ENCODE measurements at regions not wholly inside any gene's neighbourhood (a gene's known extent, or its start where the extent isn't known, plus 50 kb on each side); places are given as distances from the start of the nearest gene placed in this dataset.

DNA sequence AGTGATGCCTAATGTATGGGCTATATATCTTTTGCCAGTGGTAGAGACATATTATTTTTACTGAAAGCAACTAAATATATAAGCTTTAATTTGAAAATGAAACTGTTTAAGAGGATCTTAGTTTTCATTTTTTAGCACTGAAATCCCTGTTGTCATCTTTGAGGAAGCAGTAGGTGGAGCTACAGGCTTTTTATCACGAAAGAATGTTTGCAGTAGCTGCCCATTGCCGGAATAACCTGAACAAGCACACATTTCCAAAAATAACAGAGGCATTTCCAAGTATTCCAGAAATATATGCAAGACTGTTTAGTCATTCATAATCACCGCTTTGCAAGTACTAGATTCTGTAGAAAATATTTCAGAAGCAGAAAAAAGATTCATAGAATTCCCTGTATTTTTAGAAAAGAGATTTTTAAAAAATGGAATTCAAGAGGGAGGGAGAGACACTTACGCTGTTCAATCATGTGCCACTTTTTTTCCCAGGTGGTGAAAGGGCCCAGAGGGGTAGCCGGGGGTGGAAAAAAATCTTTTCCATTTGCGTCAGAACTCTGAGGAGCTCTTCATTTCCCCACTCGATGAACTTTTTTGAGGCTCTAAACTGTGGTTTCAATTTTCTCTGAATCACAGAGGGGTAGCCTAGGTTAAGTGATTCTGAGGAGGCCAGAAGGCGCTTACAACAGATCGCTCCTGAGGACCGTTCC, 142.5 kb upstream of the FERMT1 start:
- no peaks in the 10 kb centered on the region for H3K36me3 ChIP-seq
- no peak overlapping the region for H3K4me3 ChIP-seq (ENCODE audit: low read depth in 1 of 2, low read length in 1 of 2)
- TF ChIP-seq CTCF (IDR thresholded peaks at IDR 0.05) = no peak
- no peak overlapping the region for H3K27ac ChIP-seq
- H3K9me3 ChIP-seq = no peaks in the 10 kb centered on the region
- H3K4me1 ChIP-seq (ENCODE audit: control insufficient read depth in 1 of 2, insufficient read depth in 1 of 2, low read depth in 1 of 2, low read length in 1 of 2) = no peaks in the 10 kb centered on the region
- peaks cover 14% of the 10 kb centered on the region for H3K27me3 ChIP-seq

- Histone ChIP-seq H3K36me3 (no peaks in the 10 kb centered on the region), H3K4me3 (ENCODE audit: low read depth in 1 of 2, low read length in 1 of 2) (no peak overlapping the region), H3K9me3 (no peaks in the 10 kb centered on the region), H3K27ac (no peak overlapping the region), H3K4me1 (ENCODE audit: control insufficient read depth in 1 of 2, insufficient read depth in 1 of 2, low read depth in 1 of 2, low read length in 1 of 2) (no peaks in the 10 kb centered on the region), H3K27me3 (no peaks in the 10 kb centered on the region)
- no peak for TF ChIP-seq CTCF (IDR thresholded peaks at IDR 0.05)
These were observed 130.6 kb upstream of the FERMT1 start for GRCh38 chr20:6253396-6253795.

- H3K4me3 ChIP-seq (ENCODE audit: low read depth in 1 of 2, low read length in 1 of 2) = no peak overlapping the region
- H3K9me3 ChIP-seq = no peaks in the 10 kb centered on the region
- H3K36me3 ChIP-seq = no peaks in the 10 kb centered on the region
- H3K27ac ChIP-seq = no peak overlapping the region
- no peaks in the 10 kb centered on the region for H3K27me3 ChIP-seq
- no peak for TF ChIP-seq CTCF (IDR thresholded peaks at IDR 0.05)
- no peaks in the 10 kb centered on the region for H3K4me1 ChIP-seq (ENCODE audit: control insufficient read depth in 1 of 2, insufficient read depth in 1 of 2, low read depth in 1 of 2, low read length in 1 of 2)
These were observed 122.6 kb upstream of the FERMT1 start for GRCh38 chr20:6245436-6245835.

DNA sequence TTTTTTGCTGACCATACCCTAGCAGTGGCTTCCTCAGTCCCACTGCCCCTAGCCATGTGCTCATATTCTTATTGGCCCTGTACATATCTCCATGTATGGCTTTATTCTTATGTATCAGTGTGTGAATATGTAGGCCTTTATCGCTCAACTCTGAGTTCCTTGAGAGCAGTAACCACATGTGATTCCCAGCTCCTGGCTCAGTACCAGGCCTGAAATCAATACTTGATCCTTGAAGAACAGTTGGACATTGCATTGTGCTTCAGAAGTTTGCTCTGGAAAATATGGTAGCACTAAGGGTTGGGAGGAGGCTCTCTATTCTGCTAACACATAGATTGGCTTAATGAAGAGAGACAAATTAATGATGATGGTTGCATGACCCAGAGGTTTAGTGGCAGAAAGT, 118.8 kb upstream of the FERMT1 start:
- H3K4me1 ChIP-seq (ENCODE audit: control insufficient read depth in 1 of 2, insufficient read depth in 1 of 2, low read depth in 1 of 2, low read length in 1 of 2) = no peaks in the 10 kb centered on the region

GRCh38 chr20:6240059-6240458, 117.2 kb upstream of the FERMT1 start:
- no peaks in the 10 kb centered on the region for H3K9me3 ChIP-seq
- no peaks in the 10 kb centered on the region for H3K4me1 ChIP-seq (ENCODE audit: control insufficient read depth in 1 of 2, insufficient read depth in 1 of 2, low read depth in 1 of 2, low read length in 1 of 2)
- TF ChIP-seq CTCF (IDR thresholded peaks at IDR 0.05) = no peak
- H3K27me3 ChIP-seq = no peaks in the 10 kb centered on the region
- no peaks in the 10 kb centered on the region for H3K36me3 ChIP-seq
- no peak overlapping the region for H3K4me3 ChIP-seq (ENCODE audit: low read depth in 1 of 2, low read length in 1 of 2)
- no peak overlapping the region for H3K27ac ChIP-seq

More for the DNA sequence above, 118.8 kb upstream of the FERMT1 start:
- H3K27ac ChIP-seq = no peak overlapping the region
- no peaks in the 10 kb centered on the region for H3K36me3 ChIP-seq
- no peaks in the 10 kb centered on the region for H3K27me3 ChIP-seq
- H3K9me3 ChIP-seq = no peaks in the 10 kb centered on the region
- TF ChIP-seq CTCF (IDR thresholded peaks at IDR 0.05) = no peak
- no peak overlapping the region for H3K4me3 ChIP-seq (ENCODE audit: low read depth in 1 of 2, low read length in 1 of 2)

All from neutrophil (primary cell).